ENCODE measurements at regions not wholly inside any gene's neighbourhood (a gene's known extent, or its start where the extent isn't known, plus 50 kb on each side); places are given as distances from the start of the nearest gene placed in this dataset.

DNA sequence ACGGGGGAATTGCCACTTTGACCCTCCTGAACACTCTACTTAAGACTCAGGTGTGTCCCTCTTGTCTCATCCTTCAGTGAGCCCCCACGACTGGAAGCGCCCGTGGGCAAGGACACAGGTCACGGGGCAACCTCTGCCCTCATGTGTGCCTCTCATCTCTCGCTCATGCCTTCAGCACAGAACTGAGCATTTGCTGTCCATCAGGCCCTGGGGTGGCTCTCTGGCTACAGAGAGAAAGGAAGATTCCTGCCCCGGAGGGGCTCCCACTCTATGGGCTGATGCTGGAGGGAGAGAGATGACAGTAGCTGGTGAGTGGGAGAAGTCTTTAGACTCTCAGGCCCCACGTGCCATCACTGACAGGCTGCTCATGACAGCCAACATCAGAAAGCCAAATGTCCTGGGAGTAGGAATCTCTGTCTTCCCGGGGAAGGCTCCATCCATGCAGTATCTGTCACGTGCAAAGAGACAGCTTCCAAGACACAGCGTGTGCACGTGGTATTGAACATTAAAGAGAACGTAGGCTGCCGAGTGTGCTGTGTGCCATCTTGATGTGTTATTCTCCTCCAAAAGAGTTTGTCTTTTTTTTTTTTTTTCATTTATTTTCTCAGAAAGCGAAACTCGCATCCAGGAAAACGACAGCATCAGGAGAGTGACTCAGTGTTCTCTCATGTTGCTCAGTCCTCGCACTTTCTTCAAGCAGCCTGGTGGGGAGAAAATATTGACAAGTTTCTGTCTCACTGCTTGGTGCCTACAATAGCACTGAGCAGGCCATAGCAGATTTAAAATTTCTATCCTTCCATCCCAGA, 190.5 kb downstream of the GAS1 start:
- Histone ChIP-seq H3K36me3 (no peaks in the 10 kb centered on the region), H3K27me3 (no peaks in the 10 kb centered on the region), H3K9me3 (no peaks in the 10 kb centered on the region), H3K4me3 (no peak overlapping the region)
- DNase-seq: no peak

DNA sequence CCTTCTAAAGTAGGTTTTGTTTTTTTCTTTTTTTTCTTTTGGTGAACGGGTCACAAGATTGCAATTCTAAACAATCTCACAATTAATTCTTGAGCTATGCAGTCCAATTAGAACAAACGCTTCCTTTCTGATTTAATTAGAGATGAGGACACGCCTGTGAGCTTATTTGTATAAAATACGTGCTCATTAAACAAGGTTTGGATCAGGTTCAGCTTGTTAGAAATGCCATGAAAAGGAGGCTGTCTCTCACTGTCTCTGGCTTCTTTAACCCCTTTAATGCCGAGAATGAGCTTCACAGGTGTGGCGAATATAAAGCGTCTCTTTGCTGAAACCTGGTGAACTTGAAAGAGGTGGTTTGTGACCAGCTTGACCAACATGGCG, 191.8 kb downstream of the GAS1 start:
- Histone ChIP-seq H3K27me3 (no peaks in the 10 kb centered on the region), H3K9me3 (no peaks in the 10 kb centered on the region), H3K36me3 (no peaks in the 10 kb centered on the region), H3K4me3 (no peak overlapping the region)
- DNase-seq: no peak

DNA sequence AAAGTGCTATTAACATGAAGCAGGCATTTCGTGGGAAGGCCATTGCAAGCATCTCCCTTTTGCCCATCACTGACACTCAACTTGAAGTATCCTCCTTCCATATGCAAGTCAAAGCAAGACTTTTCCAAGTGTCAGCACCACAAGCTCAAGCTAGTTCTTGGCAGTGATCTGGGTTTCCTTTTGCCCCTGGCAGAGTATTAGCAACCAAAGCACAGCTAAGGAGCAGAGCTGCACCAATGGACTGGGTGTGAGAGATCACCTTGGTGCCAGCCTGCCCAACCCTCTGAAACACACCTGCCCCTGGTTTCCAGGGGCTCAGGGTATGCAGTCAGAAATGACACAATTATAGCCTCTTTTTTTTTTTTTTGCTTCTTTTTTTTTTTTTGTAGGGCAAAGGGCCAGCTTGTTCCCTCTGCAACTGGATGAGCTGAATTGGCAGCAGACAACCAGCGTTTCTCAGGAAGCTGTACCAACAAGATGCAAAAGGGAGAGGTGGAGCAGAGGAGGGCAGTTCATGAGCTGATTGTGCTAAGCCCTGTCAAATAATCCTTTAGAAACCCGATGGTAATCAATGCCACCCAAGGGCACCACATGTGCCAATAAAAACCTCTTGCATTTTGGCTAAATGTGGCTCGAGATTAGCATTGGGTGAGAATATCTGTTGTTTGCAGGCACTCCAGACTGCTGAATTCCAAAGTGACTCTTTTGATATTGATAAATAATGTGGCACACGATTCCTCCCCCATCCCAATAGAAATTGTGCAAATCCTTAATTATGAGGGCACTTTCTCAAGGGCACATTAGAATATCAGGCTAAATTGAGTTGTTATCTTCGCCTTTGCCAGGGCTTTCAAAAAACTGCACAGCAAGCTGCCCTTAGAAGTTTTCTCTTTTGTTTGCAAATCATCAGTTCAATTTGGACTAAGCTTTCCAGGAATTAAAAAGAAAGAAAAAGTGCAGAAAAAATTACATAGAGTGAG, 192.4 kb downstream of the GAS1 start:
- H3K4me3 ChIP-seq: no peak overlapping the region
- DNase-seq: no peak
- H3K36me3 ChIP-seq: no peaks in the 10 kb centered on the region
- H3K27me3 ChIP-seq: no peaks in the 10 kb centered on the region
- no peaks in the 10 kb centered on the region for H3K9me3 ChIP-seq

DNA sequence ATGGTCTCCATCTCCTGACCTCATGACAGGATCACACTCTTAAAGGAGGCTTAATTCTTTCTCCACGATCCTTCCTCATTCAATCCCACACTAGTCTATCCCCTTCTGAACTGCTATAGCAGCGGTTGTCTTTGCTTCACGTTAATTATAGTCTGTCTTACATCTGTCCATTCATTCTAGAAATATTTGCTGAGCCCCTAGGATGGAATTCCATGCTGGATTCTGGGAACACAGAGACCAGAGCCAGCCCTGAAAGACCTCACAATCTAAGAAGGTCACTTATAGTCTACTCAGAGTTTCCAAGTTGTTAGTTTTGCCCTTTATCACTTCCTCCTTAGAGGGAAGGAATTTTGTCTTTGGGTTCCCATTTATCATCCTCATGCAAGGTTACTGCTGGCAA, 193.5 kb downstream of the GAS1 start:
- Histone ChIP-seq H3K36me3 (no peaks in the 10 kb centered on the region), H3K27me3 (no peaks in the 10 kb centered on the region), H3K4me3 (no peak overlapping the region), H3K9me3 (no peaks in the 10 kb centered on the region)
- DNase-seq: no peak

DNA sequence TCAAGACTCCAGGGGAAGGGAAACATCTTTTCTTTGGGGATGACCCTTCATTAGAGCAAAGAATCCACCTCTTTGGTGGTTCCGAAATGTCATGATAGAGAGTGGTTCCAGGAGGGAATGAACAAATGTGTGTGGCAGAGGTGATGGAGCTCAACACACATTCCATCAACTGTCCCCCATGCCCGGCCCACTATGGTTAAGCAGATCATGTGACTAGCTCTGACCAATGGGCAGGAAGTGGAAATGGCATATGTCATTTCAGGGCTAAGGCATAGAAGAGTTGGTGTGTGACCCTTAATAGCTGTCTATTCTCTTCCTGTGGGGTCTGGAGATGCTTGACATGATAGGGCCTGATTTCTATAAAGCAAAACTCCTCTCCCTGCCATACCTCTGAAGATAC, 194.6 kb downstream of the GAS1 start:
- Histone ChIP-seq H3K36me3 (no peaks in the 10 kb centered on the region), H3K27me3 (no peaks in the 10 kb centered on the region), H3K4me3 (no peak overlapping the region), H3K9me3 (no peaks in the 10 kb centered on the region)
- no peak for DNase-seq

DNA sequence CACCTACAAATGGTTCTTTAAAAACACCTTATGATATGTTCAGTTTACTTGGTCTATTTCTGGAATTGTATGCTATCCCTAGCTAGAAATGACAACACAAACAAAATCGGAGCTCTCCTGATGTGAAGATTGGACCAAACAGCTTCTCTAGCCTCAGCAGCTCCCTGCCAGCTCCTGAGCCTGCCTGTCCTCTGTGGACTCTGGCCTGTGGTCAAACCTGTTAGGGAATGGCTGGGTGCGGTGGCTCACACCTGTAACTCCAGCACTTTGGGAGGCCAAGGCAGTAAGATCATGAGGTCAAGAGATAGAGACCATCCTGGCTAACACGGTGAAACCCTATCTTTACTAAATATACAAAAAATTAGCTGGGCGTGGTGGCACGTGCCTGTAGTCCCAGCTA, 195.3 kb downstream of the GAS1 start:
- H3K9me3 ChIP-seq: no peaks in the 10 kb centered on the region
- no peak for DNase-seq
- no peak overlapping the region for H3K4me3 ChIP-seq
- no peaks in the 10 kb centered on the region for H3K27me3 ChIP-seq
- no peaks in the 10 kb centered on the region for H3K36me3 ChIP-seq

DNA sequence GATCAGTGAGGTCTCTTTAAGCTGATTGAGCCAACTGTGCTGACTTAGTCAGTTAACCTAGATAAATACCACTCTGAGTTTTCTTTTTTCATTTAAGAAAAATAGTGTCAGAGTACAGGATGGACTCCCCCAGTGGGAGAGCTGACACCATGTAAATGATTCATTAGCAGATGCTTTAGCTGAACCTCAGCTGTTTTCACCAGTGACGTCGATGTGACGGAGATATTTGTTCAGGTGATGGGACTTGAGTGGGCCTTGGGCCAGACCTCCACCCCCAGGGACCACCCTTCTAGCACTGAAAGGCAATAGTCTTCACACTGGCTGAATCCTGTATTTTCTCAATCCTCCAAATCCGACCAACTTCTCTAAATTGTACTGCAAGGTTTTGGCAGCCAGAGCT, 196.1 kb downstream of the GAS1 start:
- Histone ChIP-seq H3K27me3 (no peaks in the 10 kb centered on the region), H3K9me3 (no peaks in the 10 kb centered on the region), H3K36me3 (no peaks in the 10 kb centered on the region), H3K4me3 (no peak overlapping the region)
- DNase-seq: no peak

DNA sequence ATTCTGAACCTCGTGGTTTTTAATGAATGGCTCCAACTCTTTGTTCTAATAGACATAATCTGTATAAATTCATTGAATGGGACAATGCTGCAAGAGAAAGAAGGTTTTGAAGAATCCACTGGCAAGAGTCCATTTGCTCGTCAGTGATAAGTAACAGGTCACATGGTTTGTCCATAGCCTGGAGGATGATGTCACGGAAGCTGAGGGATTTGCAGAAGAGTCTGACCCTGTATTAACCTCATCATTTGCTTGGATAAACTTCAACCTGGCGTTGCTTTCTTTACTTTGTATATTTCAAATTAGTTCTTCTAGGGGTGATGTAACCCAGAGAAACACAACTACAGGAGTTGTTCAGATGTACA, 197.4 kb downstream of the GAS1 start:
- H3K9me3 ChIP-seq: no peaks in the 10 kb centered on the region
- no peak overlapping the region for H3K4me3 ChIP-seq
- no peaks in the 10 kb centered on the region for H3K36me3 ChIP-seq
- no peaks in the 10 kb centered on the region for H3K27me3 ChIP-seq
- DNase-seq: peak; percentile 52

DNA sequence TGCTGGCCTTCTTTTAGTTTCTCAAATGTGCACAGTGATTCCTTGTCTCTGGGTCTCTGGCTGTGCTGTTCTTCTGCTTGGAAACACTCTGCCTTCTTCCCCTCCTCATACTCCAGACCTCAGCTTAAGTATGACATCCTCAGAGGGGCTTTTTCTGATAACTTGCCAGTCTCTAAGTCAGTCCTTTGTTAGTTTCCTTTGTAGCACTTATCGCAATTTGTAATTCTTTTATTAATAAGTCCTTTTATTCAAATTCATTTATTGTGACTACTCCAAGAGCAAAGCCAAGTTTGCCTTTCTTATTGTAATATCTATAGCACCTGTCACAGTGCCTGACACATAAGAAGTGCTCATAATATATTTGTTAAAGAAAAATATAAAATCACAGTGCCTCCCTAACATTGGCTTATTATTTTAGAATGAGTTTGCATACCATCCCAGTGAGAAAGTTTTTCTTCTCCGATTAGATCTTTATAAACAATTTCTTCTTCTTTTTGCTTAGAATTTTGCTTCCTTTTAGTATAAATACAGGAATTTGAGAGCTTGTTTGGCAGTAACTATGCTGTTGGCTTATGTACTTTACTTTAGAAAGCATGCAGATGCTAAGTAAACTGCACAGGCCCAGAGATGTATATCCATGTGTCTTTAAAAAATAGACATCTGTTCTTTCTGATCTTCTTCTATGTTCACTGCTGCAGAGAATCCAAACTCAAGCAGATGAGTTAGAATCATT, 198.0 kb downstream of the GAS1 start:
- no peak for DNase-seq
- Histone ChIP-seq H3K27me3 (no peaks in the 10 kb centered on the region), H3K36me3 (no peaks in the 10 kb centered on the region)

DNA sequence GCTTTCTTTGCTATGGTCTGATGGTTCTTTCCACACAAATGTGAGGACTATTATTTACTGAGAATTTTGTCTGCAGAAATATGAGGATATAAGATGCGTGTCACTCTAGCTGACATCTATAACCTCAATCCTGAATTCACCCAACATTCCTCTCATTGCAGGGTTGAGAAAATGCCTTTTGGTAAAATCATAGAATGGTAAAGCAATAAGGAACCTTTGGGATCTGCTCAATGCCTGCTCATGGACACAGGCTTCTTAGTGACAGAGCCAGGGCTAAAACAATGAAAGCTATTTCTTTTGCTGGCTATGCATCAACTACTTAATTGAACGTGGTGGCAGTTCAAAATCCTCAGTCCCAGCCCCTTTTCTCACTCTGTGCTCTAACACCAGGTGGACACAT, 199.6 kb downstream of the GAS1 start:
- H3K9me3 ChIP-seq: no peaks in the 10 kb centered on the region

More for the DNA sequence above, 198.0 kb downstream of the GAS1 start:
- H3K9me3 ChIP-seq: no peaks in the 10 kb centered on the region
- H3K4me3 ChIP-seq: no peak overlapping the region

DNA sequence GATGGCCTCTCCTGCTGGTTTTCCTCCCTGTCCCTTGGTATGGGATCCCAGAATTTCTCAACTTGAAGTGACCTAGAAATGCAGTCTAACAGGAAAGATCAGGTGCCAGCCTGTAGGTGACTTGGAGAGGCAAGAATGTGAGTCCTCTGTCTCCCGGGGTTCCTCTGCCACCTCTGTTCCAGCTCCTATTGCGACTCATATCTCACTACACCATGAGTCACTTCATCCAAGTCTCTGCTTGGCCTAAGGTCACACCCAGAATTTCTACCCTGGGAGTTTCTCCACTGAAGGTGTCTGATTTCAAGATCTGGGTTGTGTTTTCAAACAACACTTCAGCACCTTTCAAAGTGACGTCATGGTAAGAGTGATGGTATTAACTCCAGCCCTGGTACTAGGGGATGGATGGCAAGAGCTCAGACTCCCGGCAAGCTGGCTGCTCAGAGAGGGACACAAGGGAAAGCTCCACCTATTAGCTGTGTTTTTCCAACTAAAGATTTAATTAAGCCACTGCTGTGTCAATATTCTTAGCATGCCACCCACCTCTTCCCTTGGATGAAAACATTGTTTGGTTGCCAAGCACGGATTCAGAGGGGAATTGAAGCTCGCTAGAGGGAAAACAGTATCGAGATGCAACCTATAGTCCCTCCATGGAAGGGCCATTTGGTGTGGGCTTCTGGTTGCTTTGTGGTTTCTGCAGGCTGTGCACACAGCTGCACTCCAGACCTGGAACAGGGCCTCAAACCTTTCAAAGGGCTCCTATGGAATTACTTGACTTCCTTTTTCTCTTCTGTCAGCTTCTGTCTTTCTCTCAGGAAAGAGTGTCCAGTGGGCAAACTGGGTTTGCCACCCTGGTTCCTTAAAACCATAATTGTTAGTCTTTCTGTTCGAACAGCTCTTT, 205.7 kb downstream of the GAS1 start:
- DNase-seq: peak; percentile 56
- no peaks in the 10 kb centered on the region for H3K9me3 ChIP-seq
- no peaks in the 10 kb centered on the region for H3K36me3 ChIP-seq
- no peak overlapping the region for H3K4me3 ChIP-seq
- no peaks in the 10 kb centered on the region for H3K27me3 ChIP-seq

More for the DNA sequence above, 199.6 kb downstream of the GAS1 start:
- no peaks in the 10 kb centered on the region for H3K27me3 ChIP-seq
- no peaks in the 10 kb centered on the region for H3K36me3 ChIP-seq
- DNase-seq: no peak
- no peak overlapping the region for H3K4me3 ChIP-seq

DNA sequence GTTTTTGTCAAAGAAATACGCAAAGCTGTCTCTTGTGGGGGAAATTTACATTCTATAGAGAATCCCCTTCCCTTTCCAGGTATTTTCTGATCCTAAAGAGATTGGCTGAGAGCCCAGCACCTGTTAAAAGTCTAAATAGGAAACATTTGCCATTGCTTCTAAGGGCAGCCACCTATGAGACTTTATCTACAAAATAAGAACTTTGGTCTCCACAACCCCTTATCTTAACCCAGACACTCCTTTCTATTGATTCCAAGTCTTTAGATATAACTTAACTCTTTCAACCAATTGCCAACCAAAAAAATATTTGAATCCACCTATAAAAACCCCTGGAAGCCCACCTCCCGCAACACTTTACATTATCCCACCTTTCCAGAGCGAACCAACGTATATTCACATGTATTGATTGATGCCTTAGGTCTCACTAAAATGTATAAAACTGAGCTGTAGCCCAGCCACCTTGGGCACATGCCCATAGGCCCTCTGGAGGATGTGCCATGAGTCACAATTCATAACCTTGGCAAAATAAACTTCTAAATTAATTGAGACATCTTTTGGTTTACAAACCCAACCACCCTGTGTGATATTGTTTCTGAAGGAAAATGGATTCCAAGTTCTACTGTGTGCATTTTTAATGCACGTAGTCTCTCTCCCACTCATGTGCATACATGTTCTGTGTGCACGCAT, 211.4 kb downstream of the GAS1 start:
- no peaks in the 10 kb centered on the region for H3K36me3 ChIP-seq
- no peaks in the 10 kb centered on the region for H3K9me3 ChIP-seq
- no peak overlapping the region for H3K4me3 ChIP-seq
- no peaks in the 10 kb centered on the region for H3K27me3 ChIP-seq
- DNase-seq: peak; percentile 68

DNA sequence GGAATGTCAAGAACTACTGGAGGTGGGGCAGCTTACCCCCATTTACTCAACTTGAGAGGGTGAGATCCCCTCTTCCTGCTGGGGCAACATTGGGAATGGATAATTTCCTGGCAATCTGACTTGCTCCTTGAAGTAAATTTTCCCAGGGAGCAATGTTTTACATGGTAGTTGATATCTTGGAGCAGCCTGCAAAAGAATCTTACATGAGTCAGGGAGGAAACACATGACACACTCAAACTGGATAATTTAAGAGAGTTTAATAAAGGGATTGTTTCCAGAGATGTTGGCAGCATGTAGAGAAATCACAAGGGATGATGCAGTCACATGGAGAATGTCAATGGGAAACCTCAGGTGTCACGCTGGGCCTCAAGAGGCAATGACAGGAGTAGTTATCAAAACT, 212.5 kb downstream of the GAS1 start:
- no peaks in the 10 kb centered on the region for H3K36me3 ChIP-seq
- no peak for DNase-seq
- no peaks in the 10 kb centered on the region for H3K9me3 ChIP-seq
- H3K4me3 ChIP-seq: no peak overlapping the region
- no peaks in the 10 kb centered on the region for H3K27me3 ChIP-seq

DNA sequence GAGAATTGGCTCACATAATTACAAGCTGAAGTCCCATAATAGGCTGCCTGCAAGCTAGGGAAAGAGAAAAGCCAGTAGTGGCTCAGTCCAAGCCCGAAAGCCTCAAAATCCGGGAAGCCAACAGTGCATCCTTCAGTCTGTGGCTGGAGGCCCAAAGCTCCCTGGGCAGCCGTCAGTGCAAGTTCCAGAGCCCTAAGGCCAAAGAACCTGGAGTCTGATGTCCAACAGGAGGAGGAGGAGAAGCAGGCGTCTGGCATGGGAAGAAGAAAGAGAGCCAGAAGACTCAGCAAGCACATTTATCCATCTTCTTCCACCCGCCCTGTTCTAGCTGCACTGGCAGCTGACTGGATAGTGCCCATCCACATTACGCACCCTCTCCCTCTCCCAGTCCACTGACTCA, 213.4 kb downstream of the GAS1 start:
- no peaks in the 10 kb centered on the region for H3K9me3 ChIP-seq
- peak; percentile 93 for DNase-seq

DNA sequence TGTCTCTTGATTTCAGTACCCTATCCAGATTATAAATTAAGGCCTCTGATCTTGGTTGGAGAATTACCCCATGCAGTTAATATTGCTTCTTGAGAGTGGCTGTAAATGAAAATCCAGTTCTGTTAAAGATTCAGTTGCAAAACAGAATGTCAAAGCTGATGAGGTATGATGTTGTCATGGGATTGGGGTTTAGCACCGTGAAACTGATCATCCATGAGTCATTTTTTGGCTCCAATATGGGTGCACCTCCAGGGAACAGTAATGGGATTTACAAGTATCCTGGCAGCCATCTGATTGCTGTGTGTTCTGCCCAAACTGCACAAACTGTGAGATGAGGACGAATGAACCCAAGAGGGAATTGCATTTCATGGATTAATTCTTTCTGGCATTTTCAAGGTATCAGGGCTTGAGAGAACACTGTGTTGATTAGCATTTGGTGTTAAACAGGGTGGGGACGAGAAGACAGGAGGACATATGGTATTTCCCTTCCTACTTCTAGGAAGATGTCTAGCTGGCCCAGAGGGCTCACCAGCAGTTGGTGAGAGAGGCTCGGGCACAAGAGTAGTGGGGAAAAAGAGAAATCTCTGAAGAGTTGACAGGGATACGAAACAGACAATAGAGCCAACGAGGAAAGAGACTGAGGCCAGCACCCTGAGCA, 214.7 kb downstream of the GAS1 start:
- H3K4me3 ChIP-seq: no peak overlapping the region

More for the DNA sequence above, 213.4 kb downstream of the GAS1 start:
- no peak overlapping the region for H3K4me3 ChIP-seq
- H3K36me3 ChIP-seq: no peaks in the 10 kb centered on the region
- H3K27me3 ChIP-seq: no peaks in the 10 kb centered on the region

More for the DNA sequence above, 214.7 kb downstream of the GAS1 start:
- no peaks in the 10 kb centered on the region for H3K36me3 ChIP-seq
- no peaks in the 10 kb centered on the region for H3K27me3 ChIP-seq
- DNase-seq: peak; percentile 82
- H3K9me3 ChIP-seq: no peaks in the 10 kb centered on the region
